Naive B cell (primary cell): ENCODE measurements at regions not wholly inside any gene's neighbourhood (a gene's known extent, or its start where the extent isn't known, plus 50 kb on each side); places are given as distances from the start of the nearest gene placed in this dataset.
A peak's percentile ranks its signal among the peaks of the same experiment; 100 is the strongest.
"Not testable (repeated sequence)": the region's sequence is repeated elsewhere in the genome, so short reads cannot be mapped to it uniquely, and the experiment has no call there.

Experiments used
- ATAC-seq, 2 donors: fragments of 150-1000 bp; cut with Tn5 transposase; 2 replicates each; pipeline ENCODE4 v1.10.0; 2021; ENCODE audit warnings: low read depth in 2 of 2, mild to moderate bottlenecking in 2 of 2, moderate library complexity in 2 of 2
- DNase-seq: peaks from one replicate; pipeline ENCODE4 v3.0.0; 2022
- H3K27ac Mint-ChIP-seq, 6 donors: one replicate each; pipeline ENCODE4 v1.8.0; 2020 to 2022; ENCODE audit warnings: mild to moderate bottlenecking in 6 of 6, mixed read lengths in 6 of 6, moderate library complexity in 5 of 6, inconsistent platforms in 2 of 6
- H3K27me3 Mint-ChIP-seq, 3 donors: one replicate each; pipeline ENCODE4 v1.8.0; 2021 to 2022; ENCODE audit warnings: mixed read lengths in 3 of 3, mild to moderate bottlenecking in 1 of 3
- H3K36me3 Mint-ChIP-seq, 2 donors: one replicate each; pipeline ENCODE4 v1.8.0; 2020 to 2022; ENCODE audit warnings: mixed read lengths in 2 of 2, inconsistent platforms in 1 of 2, mild to moderate bottlenecking in 1 of 2
- H3K4me1 Mint-ChIP-seq, 3 donors: one replicate each; pipeline ENCODE4 v1.8.0; 2020 to 2022; ENCODE audit warnings: mixed read lengths in 3 of 3, inconsistent platforms in 1 of 3, mild to moderate bottlenecking in 1 of 3, moderate library complexity in 1 of 3
- H3K4me3 Mint-ChIP-seq, 8 donors: one replicate each; pipeline ENCODE4 v1.8.0; 2020 to 2022; ENCODE audit warnings: mild to moderate bottlenecking in 8 of 8, mixed read lengths in 8 of 8, moderate library complexity in 8 of 8, inconsistent platforms in 2 of 8
- H3K9me3 Mint-ChIP-seq, 7 donors: one replicate each; pipeline ENCODE4 v1.8.0; 2020 to 2022; ENCODE audit warnings: mixed read lengths in 7 of 7, mild to moderate bottlenecking in 5 of 7, inconsistent platforms in 2 of 7, moderate library complexity in 1 of 7

GRCh38 chr1:143691971-143692529 is 279.7 kb downstream of the FAM72C start:
- Mint-ChIP-seq H3K36me3 (peaks cover 0 to 9% of the 10 kb centered on the region in 2 donors), H3K27me3 (peaks cover 47 to 67% (median 51%) of the 10 kb centered on the region in 3 donors), H3K27ac (no peak overlapping the region), H3K4me1 (peaks cover 0 to 3% (median 0%) of the 10 kb centered on the region in 3 donors), H3K4me3 (no peak overlapping the region), H3K9me3 (peaks cover 0 to 14% (median 6%) of the 10 kb centered on the region in 7 donors)
- DNase-seq (no peak), ATAC-seq (no peak)

GRCh38 chr1:143691400-143691891 is 280.3 kb downstream of the FAM72C start:
- H3K27ac Mint-ChIP-seq: no peak overlapping the region
- no peak overlapping the region for H3K4me3 Mint-ChIP-seq
- H3K9me3 Mint-ChIP-seq: peaks cover 0 to 14% (median 6%) of the 10 kb centered on the region in 7 donors
- H3K4me1 Mint-ChIP-seq: peaks cover 0 to 3% (median 0%) of the 10 kb centered on the region in 3 donors
- ATAC-seq (no peak), DNase-seq (no peak)
- H3K36me3 Mint-ChIP-seq: peaks cover 0 to 9% of the 10 kb centered on the region in 2 donors
- H3K27me3 Mint-ChIP-seq: peaks cover 47 to 61% (median 47%) of the 10 kb centered on the region in 3 donors

DNA sequence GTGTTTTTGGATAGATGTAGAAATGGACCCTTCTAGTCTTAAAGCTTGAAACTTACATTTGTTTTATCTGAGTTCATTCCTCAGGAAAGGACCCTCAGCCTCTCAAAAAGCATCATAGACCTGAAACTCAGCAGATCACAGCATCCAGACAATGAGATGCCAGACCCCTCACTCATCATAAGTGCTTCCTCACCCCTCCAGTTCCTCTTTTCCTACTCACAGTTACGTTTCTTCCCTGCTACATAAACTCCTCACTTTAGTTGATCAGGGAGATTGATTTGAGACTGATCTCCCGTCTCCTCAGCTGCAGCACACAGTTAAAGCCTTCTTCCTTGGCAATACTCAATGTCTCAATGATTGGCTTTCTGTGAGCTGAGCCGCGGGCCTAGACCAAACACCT is 282.0 kb downstream of the FAM72C start:
- Mint-ChIP-seq H3K4me1 (peaks cover 0 to 3% (median 0%) of the 10 kb centered on the region in 3 donors), H3K4me3 (no peak overlapping the region), H3K9me3 (peaks cover 0 to 14% (median 6%) of the 10 kb centered on the region in 7 donors), H3K36me3 (peaks cover 0 to 9% of the 10 kb centered on the region in 2 donors), H3K27ac (no peak overlapping the region), H3K27me3 (peaks cover 38 to 51% (median 50%) of the 10 kb centered on the region in 3 donors)
- DNase-seq (no peak), ATAC-seq (no peak)

DNA sequence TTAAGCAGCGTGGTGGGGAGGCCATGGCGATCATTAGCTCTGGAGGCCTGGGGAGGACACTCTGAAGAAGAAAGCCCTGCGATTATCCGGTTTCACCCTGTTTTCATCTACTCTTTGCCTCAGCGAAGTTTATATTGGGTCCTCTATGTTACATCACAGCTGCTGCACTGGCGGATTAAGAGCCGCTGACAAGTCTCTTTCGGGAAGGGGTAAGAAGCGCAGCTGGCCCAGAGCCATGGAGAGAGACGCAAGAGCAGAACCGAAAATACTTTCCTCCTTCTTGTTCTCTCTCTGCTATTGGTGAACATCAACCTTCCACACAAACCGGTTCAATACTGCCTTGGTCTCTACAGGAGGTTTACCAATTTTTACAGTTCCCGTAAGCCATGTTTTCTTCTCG is 291.5 kb downstream of the FAM72C start:
- ATAC-seq (no peak), DNase-seq (no peak)
- H3K4me1 Mint-ChIP-seq: no peaks in the 10 kb centered on the region
- H3K27ac Mint-ChIP-seq: no peak overlapping the region
- no peak overlapping the region for H3K4me3 Mint-ChIP-seq
- peaks cover 0 to 15% (median 9%) of the 10 kb centered on the region in 7 donors for H3K9me3 Mint-ChIP-seq
- peaks cover 9 to 13% (median 11%) of the 10 kb centered on the region in 3 donors for H3K27me3 Mint-ChIP-seq
- no peaks in the 10 kb centered on the region for H3K36me3 Mint-ChIP-seq

DNA sequence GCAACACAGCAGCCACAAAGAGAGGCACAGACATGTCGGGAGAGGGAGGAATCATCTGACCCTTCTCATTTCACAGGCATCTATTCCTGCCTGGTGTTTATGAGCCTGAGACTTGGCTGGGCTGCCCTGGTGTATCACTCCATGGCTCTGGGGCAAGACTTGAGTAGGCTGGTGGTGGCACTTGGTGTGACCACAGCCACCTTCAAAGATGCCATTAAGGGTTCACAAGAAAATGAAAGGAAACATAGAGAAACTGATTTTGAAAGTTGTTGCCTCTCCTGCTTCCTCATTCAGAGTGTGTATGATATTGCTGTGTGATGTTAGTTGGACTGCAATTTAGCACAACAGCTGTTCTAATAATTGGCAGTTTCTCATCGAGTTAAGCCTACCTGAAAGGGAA is 298.8 kb downstream of the FAM72C start:
- DNase-seq (no peak), ATAC-seq (no peak)
- peaks cover 0 to 36% (median 10%) of the 10 kb centered on the region in 7 donors for H3K9me3 Mint-ChIP-seq
- no peak overlapping the region for H3K4me3 Mint-ChIP-seq
- peaks cover 0 to 18% of the 10 kb centered on the region in 2 donors for H3K36me3 Mint-ChIP-seq
- H3K27ac Mint-ChIP-seq: no peak overlapping the region
- H3K4me1 Mint-ChIP-seq: no peaks in the 10 kb centered on the region
- peaks cover 24 to 49% (median 46%) of the 10 kb centered on the region in 3 donors for H3K27me3 Mint-ChIP-seq

DNA sequence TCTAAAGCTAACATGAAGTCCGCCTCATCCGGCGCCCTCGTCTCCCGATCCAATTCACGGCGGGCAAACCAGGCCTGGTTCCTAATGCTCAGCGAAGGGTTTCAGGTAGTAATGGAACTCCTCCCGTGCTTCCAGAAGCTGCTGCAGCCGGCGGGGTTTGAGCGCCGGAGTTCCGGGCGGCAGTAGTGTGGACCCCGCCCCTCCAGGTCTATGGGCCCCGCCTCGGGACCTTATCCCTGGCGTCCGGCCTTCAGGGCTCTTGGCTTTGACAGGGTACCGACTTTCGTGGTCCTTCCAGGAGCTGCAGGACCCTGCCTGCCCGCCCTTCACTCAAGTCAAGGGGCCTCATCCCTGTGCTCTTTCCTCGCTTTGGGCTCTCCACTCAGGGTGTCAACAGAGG is 304.1 kb downstream of the FAM72C start:
- no peak for DNase-seq
- Mint-ChIP-seq H3K27ac (no peak overlapping the region), H3K9me3 (peaks cover 0 to 29% (median 11%) of the 10 kb centered on the region in 7 donors), H3K4me3 (no peak overlapping the region), H3K4me1 (no peaks in the 10 kb centered on the region), H3K27me3 (peaks cover 42 to 63% (median 51%) of the 10 kb centered on the region in 3 donors), H3K36me3 (peaks cover 0 to 30% of the 10 kb centered on the region in 2 donors)
- ATAC-seq: no peak

DNA sequence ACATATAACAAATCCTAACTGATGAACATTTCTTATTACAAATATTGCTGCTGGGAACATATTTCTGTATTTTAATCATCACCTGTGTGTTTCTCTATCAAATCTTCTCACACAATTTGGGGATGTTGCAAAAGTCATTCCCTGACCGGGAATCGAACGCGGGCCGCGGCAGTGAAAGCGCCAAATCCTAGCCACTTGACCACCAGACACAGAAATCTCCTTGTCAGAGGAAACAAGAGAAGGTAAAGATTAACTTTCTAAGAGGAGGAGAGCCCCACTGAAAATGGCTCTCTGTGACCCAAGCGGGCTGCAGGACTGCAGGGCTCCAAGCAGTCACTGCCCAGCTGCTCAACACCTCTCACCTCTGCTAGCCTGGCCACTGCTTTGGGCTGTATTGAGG is 304.9 kb downstream of the FAM72C start:
- H3K9me3 Mint-ChIP-seq: peaks cover 2 to 35% (median 11%) of the 10 kb centered on the region in 7 donors
- ATAC-seq: no peak
- DNase-seq: no peak
- no peak overlapping the region for H3K4me3 Mint-ChIP-seq
- peaks cover 48 to 71% (median 58%) of the 10 kb centered on the region in 3 donors for H3K27me3 Mint-ChIP-seq
- peaks cover 0 to 30% of the 10 kb centered on the region in 2 donors for H3K36me3 Mint-ChIP-seq
- H3K4me1 Mint-ChIP-seq: peaks cover 0 to 5% (median 0%) of the 10 kb centered on the region in 3 donors
- H3K27ac Mint-ChIP-seq: no peak overlapping the region

GRCh38 chr1:143665606-143666005 is 306.2 kb downstream of the FAM72C start:
- peaks cover 0 to 37% of the 10 kb centered on the region in 2 donors for H3K36me3 Mint-ChIP-seq
- DNase-seq: no peak
- peaks cover 56 to 82% (median 70%) of the 10 kb centered on the region in 3 donors for H3K27me3 Mint-ChIP-seq
- H3K4me3 Mint-ChIP-seq: no peak overlapping the region
- H3K27ac Mint-ChIP-seq: no peak overlapping the region
- H3K4me1 Mint-ChIP-seq: peaks cover 0 to 16% (median 4%) of the 10 kb centered on the region in 3 donors
- peaks cover 2 to 41% (median 11%) of the 10 kb centered on the region in 7 donors for H3K9me3 Mint-ChIP-seq
- no peak for ATAC-seq

DNA sequence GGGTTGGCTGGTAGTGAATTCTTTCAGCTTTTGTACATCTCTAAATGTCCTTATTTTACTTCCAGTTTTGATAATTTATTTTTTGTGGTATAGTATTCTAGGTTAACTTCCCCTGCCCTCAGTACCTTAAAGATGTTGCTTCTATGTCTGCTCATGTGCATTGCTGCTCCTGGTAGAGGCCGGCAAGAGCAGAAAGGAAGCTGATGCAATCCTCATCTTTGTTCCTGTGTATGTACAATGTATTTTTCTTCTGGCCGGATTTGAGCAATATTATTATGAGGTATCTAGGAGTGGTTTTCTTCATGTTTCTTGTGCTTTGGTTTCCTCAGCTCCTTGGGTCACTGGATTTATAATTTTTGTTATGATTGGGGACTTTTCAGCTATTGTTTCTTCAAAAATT is 308.7 kb downstream of the FAM72C start:
- Mint-ChIP-seq H3K9me3 (peaks cover 0 to 47% (median 5%) of the 10 kb centered on the region in 7 donors), H3K36me3 (peaks cover 0 to 27% of the 10 kb centered on the region in 2 donors), H3K27me3 (peaks cover 65 to 86% (median 73%) of the 10 kb centered on the region in 3 donors), H3K4me1 (peaks cover 0 to 17% (median 4%) of the 10 kb centered on the region in 3 donors)
- not testable (repeated sequence) for H3K27ac Mint-ChIP-seq, DNase-seq, ATAC-seq, H3K4me3 Mint-ChIP-seq

- ATAC-seq: no peak
- H3K36me3 Mint-ChIP-seq: peaks cover under 1 to 27% of the 10 kb centered on the region in 2 donors
- no peak for DNase-seq
- H3K4me3 Mint-ChIP-seq: peak overlapping the region in 5 of 8 donors; percentile 3 to 88 (median 30)
- H3K4me1 Mint-ChIP-seq: peaks cover 0 to 17% (median 4%) of the 10 kb centered on the region in 3 donors
- peaks cover 62 to 83% (median 78%) of the 10 kb centered on the region in 3 donors for H3K27me3 Mint-ChIP-seq
- peaks cover under 1 to 60% (median 3%) of the 10 kb centered on the region in 7 donors for H3K9me3 Mint-ChIP-seq
- H3K27ac Mint-ChIP-seq: no peak overlapping the region
Observed at GRCh38 chr1:143661418-143662101, 310.2 kb downstream of the FAM72C start.

DNA sequence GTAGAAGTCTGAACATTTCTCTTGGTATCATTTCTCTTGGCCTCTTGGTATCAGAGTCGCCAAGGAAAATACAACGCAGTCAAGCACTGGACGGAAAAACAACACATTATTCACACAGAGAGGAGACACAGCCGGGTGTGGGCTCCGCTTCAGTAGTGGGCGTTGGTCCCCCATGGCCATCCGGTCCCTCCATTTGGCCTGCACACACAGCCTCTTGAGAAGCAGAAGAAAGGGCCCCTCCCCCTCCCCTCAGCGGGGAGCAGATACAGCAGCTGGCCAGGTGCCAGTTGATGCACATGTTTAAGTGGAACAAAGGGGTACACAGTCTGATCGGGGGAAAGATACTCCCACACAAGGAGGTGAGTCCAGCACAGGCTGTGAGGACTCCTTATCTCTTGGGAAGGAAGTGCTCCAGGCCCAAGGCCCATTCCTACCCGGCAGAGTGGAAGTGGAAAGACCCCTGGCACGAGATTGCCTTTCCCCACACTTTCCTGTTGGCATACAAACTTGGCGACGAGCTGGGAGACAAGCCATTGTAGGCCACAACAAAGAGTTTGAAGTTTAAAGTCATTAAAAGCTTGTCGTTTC is 311.3 kb downstream of the FAM72C start:
- peaks cover 67 to 83% (median 79%) of the 10 kb centered on the region in 3 donors for H3K27me3 Mint-ChIP-seq
- ATAC-seq (no peak), DNase-seq (no peak)
- H3K4me1 Mint-ChIP-seq: peaks cover 0 to 17% (median 4%) of the 10 kb centered on the region in 3 donors
- H3K27ac Mint-ChIP-seq: peak overlapping the region in 1 of 6 donors; percentile 63
- H3K9me3 Mint-ChIP-seq: peaks cover 5 to 71% (median 8%) of the 10 kb centered on the region in 7 donors
- H3K36me3 Mint-ChIP-seq: peaks cover 5 to 37% of the 10 kb centered on the region in 2 donors
- no peak overlapping the region for H3K4me3 Mint-ChIP-seq

GRCh38 chr1:143653429-143653802 is 318.4 kb downstream of the FAM72C start:
- H3K9me3 Mint-ChIP-seq: peaks cover 10 to 68% (median 16%) of the 10 kb centered on the region in 7 donors
- no peak for DNase-seq
- peaks cover 65 to 86% (median 85%) of the 10 kb centered on the region in 3 donors for H3K27me3 Mint-ChIP-seq
- no peaks in the 10 kb centered on the region for H3K4me1 Mint-ChIP-seq
- H3K4me3 Mint-ChIP-seq: peak overlapping the region in 1 of 8 donors; percentile 15
- H3K27ac Mint-ChIP-seq: no peak overlapping the region
- peaks cover 5 to 46% of the 10 kb centered on the region in 2 donors for H3K36me3 Mint-ChIP-seq
- no peak for ATAC-seq

DNA sequence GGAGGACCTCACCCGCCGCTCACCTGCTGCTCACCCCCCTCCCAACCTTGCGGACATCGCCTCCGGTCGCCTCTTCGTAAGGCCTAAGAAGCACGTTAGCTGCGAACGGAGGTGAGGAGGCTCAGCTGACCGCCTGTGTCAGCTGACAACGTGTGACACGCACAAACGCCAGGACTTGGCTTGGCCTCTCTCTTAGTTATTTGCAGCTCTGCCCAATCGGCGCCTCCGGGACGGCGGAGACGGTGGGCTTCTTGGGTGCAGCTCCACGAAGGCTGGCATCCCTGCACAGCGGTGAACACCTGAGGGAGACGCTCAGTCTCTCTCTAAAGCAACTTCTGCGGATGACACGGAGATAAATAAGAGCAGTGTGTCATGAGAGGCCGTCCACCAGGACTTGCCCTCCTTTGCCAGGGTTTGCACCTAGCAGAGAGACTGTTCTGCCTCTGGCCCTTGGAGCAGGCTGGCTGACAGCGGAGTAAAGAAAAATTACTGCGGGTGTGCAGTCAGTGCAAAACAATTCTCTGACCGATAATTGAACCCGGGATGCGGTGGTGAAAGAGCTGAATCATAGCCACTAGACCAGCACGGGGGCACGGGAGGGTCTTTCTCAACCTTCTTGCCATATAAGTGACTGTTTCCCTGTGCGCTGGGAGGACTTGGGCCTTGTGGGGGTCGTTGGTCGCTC is 318.9 kb downstream of the FAM72C start:
- Mint-ChIP-seq H3K4me3 (peak overlapping the region in 1 of 8 donors; percentile 72), H3K4me1 (no peaks in the 10 kb centered on the region), H3K27ac (no peak overlapping the region), H3K27me3 (peaks cover 65 to 86% (median 84%) of the 10 kb centered on the region in 3 donors), H3K36me3 (peaks cover 5 to 43% of the 10 kb centered on the region in 2 donors), H3K9me3 (peaks cover 8 to 62% (median 18%) of the 10 kb centered on the region in 7 donors)
- ATAC-seq (no peak), DNase-seq (no peak)
